MM.1S (cell line): ENCODE measurements at regions not wholly inside any gene's neighbourhood (a gene's known extent, or its start where the extent isn't known, plus 50 kb on each side); places are given as distances from the start of the nearest gene placed in this dataset.

Experiments used
- CTCF ChIP-seq: fragments of 300-600 bp; sonication (generic); IDR thresholded peaks from 2 replicates; pipeline ENCODE4 v1.5.1; 2016; ENCODE audit warnings: antibody characterized with exemption, low read length, mixed read lengths
- EZH2 ChIP-seq: fragments of 300-600 bp; sonication (generic); optimal IDR thresholded peaks from 2 replicates; pipeline ENCODE3; 2017; ENCODE audit warnings: low read depth, mild to moderate bottlenecking, antibody characterized with exemption, low read length, mixed read lengths
- EZH2phosphoT487 ChIP-seq: fragments of 300-600 bp; sonication (generic); IDR thresholded peaks from 2 replicates; pipeline ENCODE4 v1.6.1; 2018; ENCODE audit warnings: antibody characterized with exemption, low read length

- TF ChIP-seq CTCF (no peak), EZH2 (no peak), EZH2phosphoT487 (no peak)
These were observed 457.9 kb downstream of the PIK3C3 start for GRCh38 chr18:42412896-42413295.
